HUES48 (cell line): ENCODE measurements at regions not wholly inside any gene's neighbourhood (a gene's known extent, or its start where the extent isn't known, plus 50 kb on each side); places are given as distances from the start of the nearest gene placed in this dataset.
A peak's percentile ranks its signal among the peaks of the same experiment; 100 is the strongest.
"Not testable (repeated sequence)": the region's sequence is repeated elsewhere in the genome, so short reads cannot be mapped to it uniquely, and the experiment has no call there.

Experiments used
- H3K27ac ChIP-seq: one replicate; pipeline ENCODE4 v1.7.0; 2013; ENCODE audit warnings: low read depth, low read length, inconsistent platforms
- H3K27me3 ChIP-seq: 2 replicates; pipeline ENCODE4 v1.6.1; 2013; ENCODE audit warnings: mild to moderate bottlenecking, low read length; ENCODE audit not compliant: control insufficient read depth, insufficient read depth
- H3K36me3 ChIP-seq: 2 replicates; pipeline ENCODE4 v1.6.1; 2013; ENCODE audit warnings: low read length; ENCODE audit not compliant: control insufficient read depth, insufficient read depth
- H3K4me1 ChIP-seq: 2 replicates; pipeline ENCODE4 v1.6.1; 2013; ENCODE audit warnings: mild to moderate bottlenecking, low read length; ENCODE audit not compliant: control insufficient read depth, insufficient read depth
- H3K4me3 ChIP-seq: 2 replicates; pipeline ENCODE4 v1.5.1; 2013; ENCODE audit warnings: mild to moderate bottlenecking, low read depth, low read length
- H3K9ac ChIP-seq: 2 replicates; pipeline ENCODE4 v1.6.1; 2013; ENCODE audit warnings: mild to moderate bottlenecking, low read depth, low read length, moderate library complexity
- H3K9me3 ChIP-seq: 2 replicates; pipeline ENCODE4 v1.6.1; 2013; ENCODE audit warnings: low read length; ENCODE audit not compliant: control insufficient read depth, insufficient read depth

GRCh38 chr17:33561569-33562334, 268.7 kb upstream of the ASIC2 start:
- H3K27me3 ChIP-seq, result no peaks in the 10 kb centered on the region
- peaks cover 8% of the 10 kb centered on the region; the same call in 1 of the 2 replicates for H3K4me1 ChIP-seq
- H3K9me3 ChIP-seq, result peaks cover 4% of the 10 kb centered on the region; the same call in 1 of the 2 replicates
- no peak overlapping the region for H3K27ac ChIP-seq
- H3K9ac ChIP-seq, result no peak overlapping the region
- H3K36me3 ChIP-seq, result no peaks in the 10 kb centered on the region
- H3K4me3 ChIP-seq, result no peak overlapping the region

GRCh38 chr17:33562792-33563191, 269.7 kb upstream of the ASIC2 start:
- Histone ChIP-seq H3K36me3 (no peaks in the 10 kb centered on the region), H3K4me3 (no peak overlapping the region), H3K27me3 (no peaks in the 10 kb centered on the region), H3K9ac (no peak overlapping the region), H3K27ac (no peak overlapping the region), H3K4me1 (peaks cover 8% of the 10 kb centered on the region; the same call in 1 of the 2 replicates), H3K9me3 (peaks cover 4% of the 10 kb centered on the region; the same call in 1 of the 2 replicates)

GRCh38 chr17:33564146-33564545, 271.1 kb upstream of the ASIC2 start:
- no peak overlapping the region for H3K27ac ChIP-seq
- H3K4me3 ChIP-seq, result no peak overlapping the region
- no peaks in the 10 kb centered on the region for H3K27me3 ChIP-seq
- H3K9ac ChIP-seq, result no peak overlapping the region
- H3K9me3 ChIP-seq, result peaks cover 4% of the 10 kb centered on the region; the same call in 1 of the 2 replicates
- no peaks in the 10 kb centered on the region for H3K36me3 ChIP-seq
- H3K4me1 ChIP-seq, result peaks cover 8% of the 10 kb centered on the region; the same call in 1 of the 2 replicates

GRCh38 chr17:33567223-33567622, 274.1 kb upstream of the ASIC2 start:
- Histone ChIP-seq H3K27ac (no peak overlapping the region), H3K4me1 (peaks cover 8% of the 10 kb centered on the region; the same call in 1 of the 2 replicates)

GRCh38 chr17:33572615-33573014, 279.5 kb upstream of the ASIC2 start:
- H3K4me3 ChIP-seq, result no peak overlapping the region
- H3K36me3 ChIP-seq, result no peaks in the 10 kb centered on the region
- no peaks in the 10 kb centered on the region for H3K27me3 ChIP-seq
- no peak overlapping the region for H3K27ac ChIP-seq
- H3K9me3 ChIP-seq, result no peaks in the 10 kb centered on the region
- H3K9ac ChIP-seq, result no peak overlapping the region
- H3K4me1 ChIP-seq, result no peaks in the 10 kb centered on the region

More at GRCh38 chr17:33567223-33567622, 274.1 kb upstream of the ASIC2 start:
- Histone ChIP-seq H3K36me3 (no peaks in the 10 kb centered on the region), H3K27me3 (no peaks in the 10 kb centered on the region), H3K4me3 (no peak overlapping the region), H3K9me3 (peaks cover 4% of the 10 kb centered on the region; the same call in 1 of the 2 replicates), H3K9ac (no peak overlapping the region)

GRCh38 chr17:33574942-33575445, 281.9 kb upstream of the ASIC2 start:
- Histone ChIP-seq H3K36me3 (no peaks in the 10 kb centered on the region), H3K27ac (no peak overlapping the region), H3K9me3 (no peaks in the 10 kb centered on the region), H3K27me3 (no peaks in the 10 kb centered on the region), H3K4me1 (no peaks in the 10 kb centered on the region), H3K9ac (no peak overlapping the region), H3K4me3 (no peak overlapping the region)

GRCh38 chr17:33579740-33580139, 286.6 kb upstream of the ASIC2 start:
- peaks cover 25% of the 10 kb centered on the region for H3K4me1 ChIP-seq
- H3K36me3 ChIP-seq, H3K9ac ChIP-seq, H3K27me3 ChIP-seq, H3K27ac ChIP-seq, H3K4me3 ChIP-seq, H3K9me3 ChIP-seq: not testable (repeated sequence)

- peaks cover 25% of the 10 kb centered on the region for H3K4me1 ChIP-seq
- H3K9me3 ChIP-seq, result no peaks in the 10 kb centered on the region
- H3K27me3 ChIP-seq, result no peaks in the 10 kb centered on the region
- no peaks in the 10 kb centered on the region for H3K36me3 ChIP-seq
- H3K27ac ChIP-seq, result no peak overlapping the region
- no peak overlapping the region for H3K9ac ChIP-seq
- H3K4me3 ChIP-seq, result no peak overlapping the region
Measured at GRCh38 chr17:33580215-33580614, 287.1 kb upstream of the ASIC2 start.

- no peaks in the 10 kb centered on the region for H3K36me3 ChIP-seq
- no peaks in the 10 kb centered on the region for H3K27me3 ChIP-seq
- H3K9ac ChIP-seq, result no peak overlapping the region
- peaks cover 29% of the 10 kb centered on the region for H3K4me1 ChIP-seq
- no peak overlapping the region for H3K27ac ChIP-seq
- no peaks in the 10 kb centered on the region for H3K9me3 ChIP-seq
- peak overlapping the region; percentile 37; the same call in 1 of the 2 replicates for H3K4me3 ChIP-seq
Measured at GRCh38 chr17:33582661-33583060, 289.6 kb upstream of the ASIC2 start.

- no peaks in the 10 kb centered on the region for H3K36me3 ChIP-seq
- H3K27ac ChIP-seq, result no peak overlapping the region
- no peaks in the 10 kb centered on the region for H3K27me3 ChIP-seq
- peaks cover 34% of the 10 kb centered on the region for H3K4me1 ChIP-seq
- no peaks in the 10 kb centered on the region for H3K9me3 ChIP-seq
- no peak overlapping the region for H3K9ac ChIP-seq
- peak overlapping the region; percentile 14 for H3K4me3 ChIP-seq
Measured at GRCh38 chr17:33583518-33584417, 290.7 kb upstream of the ASIC2 start.
